Liver (tissue), 8 donors: ENCODE measurements at regions not wholly inside any gene's neighbourhood (a gene's known extent, or its start where the extent isn't known, plus 50 kb on each side); places are given as distances from the start of the nearest gene placed in this dataset.

ENCODE experiments used
- DNase-seq: peaks from one replicate; pipeline ENCODE4 v3.0.0-alpha.2; 2017; ENCODE audit warnings: low spot score
- H3K27ac ChIP-seq, 2 donors: one replicate each; pipeline ENCODE4 v1.7.0; 2013; ENCODE audit warnings: inconsistent platforms in 2 of 2, low read length in 2 of 2, control low read depth in 1 of 2, low read depth in 1 of 2, mild to moderate bottlenecking in 1 of 2
- H3K27me3 ChIP-seq, 4 donors: one replicate each; pipeline versions ENCODE4 v1.6.1 to v1.7.0; 2013; ENCODE audit warnings: low read length in 3 of 4, inconsistent platforms in 1 of 4, mild to moderate bottlenecking in 1 of 4, moderate library complexity in 1 of 4; ENCODE audit not compliant: control insufficient read depth in 4 of 4, insufficient read depth in 4 of 4
- H3K36me3 ChIP-seq, 4 donors: one replicate each; pipeline versions ENCODE4 v1.6.1 to v1.7.0; 2013; ENCODE audit warnings: low read length in 3 of 4, mild to moderate bottlenecking in 3 of 4, low read depth in 1 of 4, moderate library complexity in 1 of 4; ENCODE audit not compliant: control insufficient read depth in 4 of 4, insufficient read depth in 3 of 4
- H3K4me1 ChIP-seq, 4 donors: one replicate each; pipeline versions ENCODE4 v1.6.1 to v1.7.0; 2013; ENCODE audit warnings: low read length in 3 of 4, mild to moderate bottlenecking in 3 of 4, moderate library complexity in 1 of 4; ENCODE audit not compliant: control insufficient read depth in 4 of 4, insufficient read depth in 4 of 4
- H3K4me3 ChIP-seq, 3 donors: one replicate each; pipeline versions ENCODE4 v1.6.1 to v1.7.0; 2013; ENCODE audit warnings: low read length in 3 of 3, control low read depth in 1 of 3, low read depth in 1 of 3, mild to moderate bottlenecking in 1 of 3
- H3K9ac ChIP-seq, 2 donors: one replicate each; pipeline ENCODE4 v1.7.0; 2013; ENCODE audit warnings: low read length in 2 of 2, mild to moderate bottlenecking in 2 of 2, moderate library complexity in 2 of 2, control low read depth in 1 of 2, low read depth in 1 of 2
- H3K9me3 ChIP-seq, 4 donors: one replicate each; pipeline versions ENCODE4 v1.6.1 to v1.7.0; 2013; ENCODE audit warnings: low read length in 3 of 4; ENCODE audit not compliant: control insufficient read depth in 4 of 4
- EGR1 ChIP-seq, 2 donors: IDR thresholded peaks; 2 replicates each; pipeline ENCODE4 v1.6.1; 2016 to 2018; ENCODE audit warnings: antibody characterized with exemption in 2 of 2, low read depth in 2 of 2
- FOXA1 ChIP-seq: IDR thresholded peaks from 2 replicates; pipeline ENCODE4 v1.6.1; 2016; ENCODE audit warnings: antibody characterized with exemption
- HNF4A ChIP-seq, 2 donors: conservative IDR thresholded peaks; 2 replicates each; pipeline ENCODE4 v1.6.1; 2016; ENCODE audit warnings: antibody characterized with exemption in 2 of 2, mild to moderate bottlenecking in 2 of 2
- HNF4G ChIP-seq: IDR thresholded peaks from 2 replicates; pipeline ENCODE4 v1.6.1; 2016; ENCODE audit warnings: antibody characterized with exemption
- JUND ChIP-seq, 2 donors: IDR thresholded peaks; 2 replicates each; pipeline ENCODE4 v1.6.1; 2016; ENCODE audit warnings: antibody characterized with exemption in 2 of 2
- NR2F2 ChIP-seq: IDR thresholded peaks from 2 replicates; pipeline ENCODE4 v1.6.1; 2016; ENCODE audit warnings: antibody characterized with exemption
- RAD21 ChIP-seq, 2 donors: IDR thresholded peaks; 2 replicates each; pipeline ENCODE4 v1.6.1; 2016; ENCODE audit warnings: antibody characterized with exemption in 2 of 2, mild to moderate bottlenecking in 2 of 2
- RXRA ChIP-seq, 2 donors: IDR thresholded peaks; 2 replicates each; pipeline ENCODE4 v1.6.1; 2017 to 2018; ENCODE audit warnings: antibody characterized with exemption in 2 of 2, mild to moderate bottlenecking in 1 of 2
- SP1 ChIP-seq: IDR thresholded peaks from 2 replicates; pipeline ENCODE4 v1.6.1; 2018; ENCODE audit warnings: antibody characterized with exemption, mild to moderate bottlenecking
- TAF1 ChIP-seq: conservative IDR thresholded peaks from 2 replicates; pipeline ENCODE4 v1.6.1; 2016; ENCODE audit warnings: antibody characterized with exemption, mild to moderate bottlenecking
- YY1 ChIP-seq: IDR thresholded peaks from 2 replicates; pipeline ENCODE4 v1.6.1; 2016; ENCODE audit warnings: antibody characterized with exemption, mild to moderate bottlenecking
- WGBS: extraction: QIAGEN DNeasy Blood & Tissue Kit; methylation state at CpG from one replicate; pipeline ENCODE4 v1.1.7; 2013; 5-methylcytosine and 5-hydroxymethylcytosine counted together
- TF ChIP-seq, protein P1 (sequence below): IDR thresholded peaks from 2 replicates; pipeline ENCODE4 v1.6.1; 2016; ENCODE audit warnings: antibody characterized with exemption
- TF ChIP-seq, protein P2 (sequence below): IDR thresholded peaks from 2 replicates; pipeline ENCODE4 v1.6.1; 2016; ENCODE audit warnings: antibody characterized with exemption
- TF ChIP-seq, protein P3 (sequence below): IDR thresholded peaks from 2 replicates; pipeline ENCODE4 v1.6.1; 2016; ENCODE audit warnings: antibody characterized with exemption
- TF ChIP-seq, protein P4 (sequence below): fragments of 150-350 bp; IDR thresholded peaks from 2 replicates; pipeline ENCODE4 v1.5.1; 2017; ENCODE audit warnings: improper control_type of control experiment, low read depth, low read length; ENCODE audit not compliant: missing input control
- TF ChIP-seq, protein P5 (sequence below): IDR thresholded peaks from 2 replicates; pipeline ENCODE4 v1.6.1; 2016; ENCODE audit warnings: antibody characterized with exemption, mild to moderate bottlenecking
- donor health status: healthy.
- donor health status: healthy.
- donor health status: healthy.
- donor health status: healthy.
- donor health status: healthy.

DNA sequence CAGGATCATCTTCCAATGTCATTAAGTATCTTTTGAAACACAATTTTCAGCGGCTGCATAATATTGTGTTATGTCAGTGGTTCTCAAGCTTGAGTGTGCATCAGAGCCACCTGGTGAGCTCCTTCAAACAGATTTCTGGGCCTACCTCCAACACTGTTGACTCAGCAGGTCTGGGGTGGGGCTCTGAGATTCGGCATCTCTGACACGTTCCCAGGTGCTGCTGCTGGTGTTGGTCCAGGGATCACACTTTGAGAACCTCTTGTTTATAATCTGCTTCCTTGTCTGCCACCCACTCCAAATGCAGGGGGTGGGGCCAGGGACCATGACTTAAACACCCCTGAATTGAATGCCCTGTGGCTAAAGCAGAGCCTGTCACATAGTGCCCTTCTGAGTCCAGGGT is 73.8 kb upstream of the HNF1B start (continued):
- TF ChIP-seq, protein P1, sequence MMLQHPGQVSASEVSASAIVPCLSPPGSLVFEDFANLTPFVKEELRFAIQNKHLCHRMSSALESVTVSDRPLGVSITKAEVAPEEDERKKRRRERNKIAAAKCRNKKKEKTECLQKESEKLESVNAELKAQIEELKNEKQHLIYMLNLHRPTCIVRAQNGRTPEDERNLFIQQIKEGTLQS, result no peak
- TF ChIP-seq TAF1 (no peak), FOXA1 (no peak)

DNA sequence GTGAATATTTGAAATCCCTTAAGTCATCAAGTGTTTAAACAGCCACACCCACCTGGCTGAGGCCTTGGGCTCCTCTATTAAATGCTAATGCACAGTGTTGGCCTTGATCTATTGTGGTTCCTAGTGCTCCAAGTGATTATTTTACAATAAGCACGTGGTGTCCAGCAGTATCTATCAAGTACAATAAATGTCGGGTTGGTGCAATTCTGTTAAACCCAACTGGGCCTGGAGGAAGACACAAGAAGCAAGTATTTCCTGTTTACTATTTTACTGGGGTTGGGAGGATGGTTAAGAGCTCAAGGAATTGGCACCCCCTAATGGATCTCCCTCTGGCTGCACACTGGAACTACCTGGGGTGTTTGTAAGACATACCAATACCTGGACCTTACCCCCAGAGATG is 72.1 kb upstream of the HNF1B start:
- Histone ChIP-seq H3K27ac (no peak overlapping the region), H3K4me1 (no peaks in the 10 kb centered on the region), H3K9me3 (no peaks in the 10 kb centered on the region), H3K4me3 (no peak overlapping the region), H3K9ac (no peak overlapping the region), H3K27me3 (no peaks in the 10 kb centered on the region), H3K36me3 (no peaks in the 10 kb centered on the region)
- WGBS, result 38% methylated on average over 2 of the region's 2 CpGs
- TF ChIP-seq, protein P1, result no peak
- TF ChIP-seq, protein P2, sequence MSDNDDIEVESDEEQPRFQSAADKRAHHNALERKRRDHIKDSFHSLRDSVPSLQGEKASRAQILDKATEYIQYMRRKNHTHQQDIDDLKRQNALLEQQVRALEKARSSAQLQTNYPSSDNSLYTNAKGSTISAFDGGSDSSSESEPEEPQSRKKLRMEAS, result no peak
- TF ChIP-seq, protein P3, sequence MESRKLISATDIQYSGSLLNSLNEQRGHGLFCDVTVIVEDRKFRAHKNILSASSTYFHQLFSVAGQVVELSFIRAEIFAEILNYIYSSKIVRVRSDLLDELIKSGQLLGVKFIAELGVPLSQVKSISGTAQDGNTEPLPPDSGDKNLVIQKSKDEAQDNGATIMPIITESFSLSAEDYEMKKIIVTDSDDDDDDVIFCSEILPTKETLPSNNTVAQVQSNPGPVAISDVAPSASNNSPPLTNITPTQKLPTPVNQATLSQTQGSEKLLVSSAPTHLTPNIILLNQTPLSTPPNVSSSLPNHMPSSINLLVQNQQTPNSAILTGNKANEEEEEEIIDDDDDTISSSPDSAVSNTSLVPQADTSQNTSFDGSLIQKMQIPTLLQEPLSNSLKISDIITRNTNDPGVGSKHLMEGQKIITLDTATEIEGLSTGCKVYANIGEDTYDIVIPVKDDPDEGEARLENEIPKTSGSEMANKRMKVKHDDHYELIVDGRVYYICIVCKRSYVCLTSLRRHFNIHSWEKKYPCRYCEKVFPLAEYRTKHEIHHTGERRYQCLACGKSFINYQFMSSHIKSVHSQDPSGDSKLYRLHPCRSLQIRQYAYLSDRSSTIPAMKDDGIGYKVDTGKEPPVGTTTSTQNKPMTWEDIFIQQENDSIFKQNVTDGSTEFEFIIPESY, result no peak
- no peak for TF ChIP-seq YY1
- no peak for TF ChIP-seq HNF4G
- TF ChIP-seq SP1, result no peak
- TF ChIP-seq RXRA (IDR thresholded peaks at IDR 0.05), result no peak
- no peak for TF ChIP-seq HNF4A (conservative IDR thresholded peaks at IDR 0.05)
- TF ChIP-seq RAD21 (IDR thresholded peaks at IDR 0.05), result no peak
- TF ChIP-seq FOXA1, result no peak
- no peak for TF ChIP-seq TAF1
- no peak for TF ChIP-seq EGR1 (IDR thresholded peaks at IDR 0.05; ENCODE audit: low read depth in 2 of 2)
- TF ChIP-seq, protein P4, sequence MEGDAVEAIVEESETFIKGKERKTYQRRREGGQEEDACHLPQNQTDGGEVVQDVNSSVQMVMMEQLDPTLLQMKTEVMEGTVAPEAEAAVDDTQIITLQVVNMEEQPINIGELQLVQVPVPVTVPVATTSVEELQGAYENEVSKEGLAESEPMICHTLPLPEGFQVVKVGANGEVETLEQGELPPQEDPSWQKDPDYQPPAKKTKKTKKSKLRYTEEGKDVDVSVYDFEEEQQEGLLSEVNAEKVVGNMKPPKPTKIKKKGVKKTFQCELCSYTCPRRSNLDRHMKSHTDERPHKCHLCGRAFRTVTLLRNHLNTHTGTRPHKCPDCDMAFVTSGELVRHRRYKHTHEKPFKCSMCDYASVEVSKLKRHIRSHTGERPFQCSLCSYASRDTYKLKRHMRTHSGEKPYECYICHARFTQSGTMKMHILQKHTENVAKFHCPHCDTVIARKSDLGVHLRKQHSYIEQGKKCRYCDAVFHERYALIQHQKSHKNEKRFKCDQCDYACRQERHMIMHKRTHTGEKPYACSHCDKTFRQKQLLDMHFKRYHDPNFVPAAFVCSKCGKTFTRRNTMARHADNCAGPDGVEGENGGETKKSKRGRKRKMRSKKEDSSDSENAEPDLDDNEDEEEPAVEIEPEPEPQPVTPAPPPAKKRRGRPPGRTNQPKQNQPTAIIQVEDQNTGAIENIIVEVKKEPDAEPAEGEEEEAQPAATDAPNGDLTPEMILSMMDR, result no peak
- DNase-seq, result no peak

DNA sequence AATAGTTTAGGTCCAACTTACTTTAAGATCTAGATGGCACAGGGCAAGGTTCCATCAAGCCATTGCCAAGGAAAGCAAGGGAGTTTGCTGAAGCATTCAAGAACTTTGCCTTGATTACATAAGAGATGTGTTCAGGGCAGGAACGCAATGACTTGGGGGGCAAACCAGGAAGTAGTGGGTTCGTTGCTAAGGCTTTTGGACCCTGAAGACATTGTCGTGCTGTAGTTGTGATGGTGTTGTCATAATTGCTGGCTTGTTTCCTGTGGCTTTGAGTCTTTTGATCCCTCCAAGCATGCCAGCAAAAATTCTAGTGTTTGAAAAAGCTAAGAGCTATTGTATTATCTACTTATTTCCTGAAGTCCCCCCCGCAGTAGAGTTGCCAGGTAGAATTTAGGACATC is 70.7 kb upstream of the HNF1B start:
- H3K9ac ChIP-seq, result no peak overlapping the region
- 56% methylated on average over 4 of the region's 4 CpGs for WGBS
- no peak for DNase-seq
- H3K27ac ChIP-seq, result no peak overlapping the region
- H3K27me3 ChIP-seq, result no peaks in the 10 kb centered on the region
- no peaks in the 10 kb centered on the region for H3K9me3 ChIP-seq
- TF ChIP-seq HNF4A (conservative IDR thresholded peaks at IDR 0.05), result no peak
- TF ChIP-seq JUND (IDR thresholded peaks at IDR 0.05), result no peak
- TF ChIP-seq FOXA1, result no peak
- TF ChIP-seq HNF4G, result no peak
- TF ChIP-seq, protein P5, sequence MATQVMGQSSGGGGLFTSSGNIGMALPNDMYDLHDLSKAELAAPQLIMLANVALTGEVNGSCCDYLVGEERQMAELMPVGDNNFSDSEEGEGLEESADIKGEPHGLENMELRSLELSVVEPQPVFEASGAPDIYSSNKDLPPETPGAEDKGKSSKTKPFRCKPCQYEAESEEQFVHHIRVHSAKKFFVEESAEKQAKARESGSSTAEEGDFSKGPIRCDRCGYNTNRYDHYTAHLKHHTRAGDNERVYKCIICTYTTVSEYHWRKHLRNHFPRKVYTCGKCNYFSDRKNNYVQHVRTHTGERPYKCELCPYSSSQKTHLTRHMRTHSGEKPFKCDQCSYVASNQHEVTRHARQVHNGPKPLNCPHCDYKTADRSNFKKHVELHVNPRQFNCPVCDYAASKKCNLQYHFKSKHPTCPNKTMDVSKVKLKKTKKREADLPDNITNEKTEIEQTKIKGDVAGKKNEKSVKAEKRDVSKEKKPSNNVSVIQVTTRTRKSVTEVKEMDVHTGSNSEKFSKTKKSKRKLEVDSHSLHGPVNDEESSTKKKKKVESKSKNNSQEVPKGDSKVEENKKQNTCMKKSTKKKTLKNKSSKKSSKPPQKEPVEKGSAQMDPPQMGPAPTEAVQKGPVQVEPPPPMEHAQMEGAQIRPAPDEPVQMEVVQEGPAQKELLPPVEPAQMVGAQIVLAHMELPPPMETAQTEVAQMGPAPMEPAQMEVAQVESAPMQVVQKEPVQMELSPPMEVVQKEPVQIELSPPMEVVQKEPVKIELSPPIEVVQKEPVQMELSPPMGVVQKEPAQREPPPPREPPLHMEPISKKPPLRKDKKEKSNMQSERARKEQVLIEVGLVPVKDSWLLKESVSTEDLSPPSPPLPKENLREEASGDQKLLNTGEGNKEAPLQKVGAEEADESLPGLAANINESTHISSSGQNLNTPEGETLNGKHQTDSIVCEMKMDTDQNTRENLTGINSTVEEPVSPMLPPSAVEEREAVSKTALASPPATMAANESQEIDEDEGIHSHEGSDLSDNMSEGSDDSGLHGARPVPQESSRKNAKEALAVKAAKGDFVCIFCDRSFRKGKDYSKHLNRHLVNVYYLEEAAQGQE, result no peak
- TF ChIP-seq NR2F2, result no peak
- H3K4me1 ChIP-seq, result no peaks in the 10 kb centered on the region
- no peak overlapping the region for H3K4me3 ChIP-seq
- no peaks in the 10 kb centered on the region for H3K36me3 ChIP-seq
